Stimulated activated CD8-positive, alpha-beta memory T cell treated with anti-CD3 and anti-CD28 coated beads, Interleukin-4, amount 100 ng/mL, for 4 hours (primary cell): ENCODE measurements at regions not wholly inside any gene's neighbourhood (a gene's known extent, or its start where the extent isn't known, plus 50 kb on each side); places are given as distances from the start of the nearest gene placed in this dataset.

ENCODE experiments used
- DNase-seq, 2 donors: peaks; one replicate each; pipeline ENCODE4 v3.0.0-alpha.2; 2020; ENCODE audit warnings: low read depth in 2 of 2, low spot score in 1 of 2

- no peak for DNase-seq
Measured at GRCh38 chr11:32316232-32316631, 119.1 kb downstream of the WT1 start.

GRCh38 chr11:32316858-32317642 is 118.3 kb downstream of the WT1 start:
- no peak for DNase-seq

- DNase-seq, result no peak
Measured at GRCh38 chr11:32317643-32318042, 117.7 kb downstream of the WT1 start.

- no peak for DNase-seq
Measured at GRCh38 chr11:32318071-32319055, 117.0 kb downstream of the WT1 start.

GRCh38 chr11:32323814-32324130 is 111.6 kb downstream of the WT1 start:
- no peak for DNase-seq

- no peak for DNase-seq
Measured at GRCh38 chr11:32325187-32325586, 110.2 kb downstream of the WT1 start.

- DNase-seq, result no peak
Measured at GRCh38 chr11:32325725-32326124, 109.6 kb downstream of the WT1 start.

GRCh38 chr11:32326522-32326921 is 108.8 kb downstream of the WT1 start:
- DNase-seq, result no peak

GRCh38 chr11:32328392-32328791 is 106.9 kb downstream of the WT1 start:
- DNase-seq, result no peak

GRCh38 chr11:32331098-32331497 is 104.2 kb downstream of the WT1 start:
- no peak for DNase-seq

GRCh38 chr11:32331792-32332191 is 103.5 kb downstream of the WT1 start:
- DNase-seq, result no peak

- DNase-seq, result no peak
Measured at GRCh38 chr11:32332990-32333319, 102.4 kb downstream of the WT1 start.

GRCh38 chr11:32333320-32333991 is 101.9 kb downstream of the WT1 start:
- no peak for DNase-seq

GRCh38 chr11:32334822-32335221 is 100.5 kb downstream of the WT1 start:
- DNase-seq, result no peak
